GM23338 (cell line): ENCODE measurements at regions not wholly inside any gene's neighbourhood (a gene's known extent, or its start where the extent isn't known, plus 50 kb on each side); places are given as distances from the start of the nearest gene placed in this dataset.

Experiments
- ATAC-seq: fragments of 200-7000 bp; cut with Tn5 transposase; 3 replicates; pipeline ENCODE4 v1.9.1; 2020
- DNase-seq: peaks from one replicate; pipeline ENCODE4 v3.0.0-alpha.2; 2015; ENCODE audit warnings: low spot score
- H2AFZ ChIP-seq: fragments of 200-600 bp; sonication (generic); 2 replicates; pipeline ENCODE4 v1.8.0; 2016; ENCODE audit warnings: antibody characterized with exemption, mild to moderate bottlenecking, moderate library complexity
- H3F3A ChIP-seq: fragments of 200-600 bp; sonication (generic); replicated peaks from 2 replicates; pipeline ENCODE4 v1.8.0; 2017; ENCODE audit warnings: antibody characterized with exemption, mixed run types, low read depth
- H3K27ac ChIP-seq: fragments of 200-600 bp; sonication (generic); 2 replicates; pipeline ENCODE4 v1.6.1; 2016; ENCODE audit warnings: low read depth
- H3K27me3 ChIP-seq: fragments of 200-600 bp; sonication (generic); 2 replicates; pipeline ENCODE4 v1.8.0; 2016; ENCODE audit warnings: mild to moderate bottlenecking, mixed run types, moderate library complexity; ENCODE audit not compliant: insufficient read depth
- H3K36me3 ChIP-seq: fragments of 200-600 bp; sonication (generic); 2 replicates; pipeline ENCODE4 v1.8.0; 2016; ENCODE audit warnings: mild to moderate bottlenecking; ENCODE audit not compliant: insufficient read depth
- H3K4me1 ChIP-seq: fragments of 200-600 bp; sonication (generic); 2 replicates; pipeline ENCODE4 v1.8.0; 2016; ENCODE audit warnings: mild to moderate bottlenecking, moderate library complexity; ENCODE audit not compliant: insufficient read depth
- H3K4me2 ChIP-seq: fragments of 200-600 bp; sonication (generic); 2 replicates; pipeline ENCODE4 v1.7.1; 2017; ENCODE audit warnings: mixed run types
- H3K4me3 ChIP-seq: fragments of 200-600 bp; sonication (generic); 2 replicates; pipeline ENCODE4 v1.6.1; 2016; ENCODE audit warnings: mixed run types
- H3K79me2 ChIP-seq: fragments of 200-600 bp; sonication (generic); replicated peaks from 2 replicates; pipeline ENCODE4 v1.8.0; 2017; ENCODE audit warnings: mild to moderate bottlenecking; ENCODE audit not compliant: insufficient read depth
- H3K9me2 ChIP-seq: fragments of 200-600 bp; sonication (generic); 2 replicates; pipeline ENCODE4 v1.8.0; 2017; ENCODE audit not compliant: insufficient read depth
- H4K20me1 ChIP-seq: fragments of 200-600 bp; sonication (generic); replicated peaks from 2 replicates; pipeline ENCODE4 v1.8.0; 2017; ENCODE audit warnings: mild to moderate bottlenecking; ENCODE audit not compliant: insufficient read depth
- H3K27ac Mint-ChIP-seq: 2 replicates; pipeline ENCODE4 v1.8.0; 2020; ENCODE audit warnings: inconsistent platforms, mild to moderate bottlenecking, moderate library complexity, mixed read lengths
- H3K27me3 Mint-ChIP-seq: 3 replicates; pipeline ENCODE4 v1.8.0; 2022; ENCODE audit warnings: low read depth, mild to moderate bottlenecking, moderate library complexity, mixed read lengths, inconsistent platforms; ENCODE audit not compliant: insufficient read depth, poor library complexity
- H3K36me3 Mint-ChIP-seq: 3 replicates; pipeline ENCODE4 v1.8.0; 2021; ENCODE audit warnings: low read depth, mild to moderate bottlenecking, inconsistent platforms, moderate library complexity, mixed read lengths
- H3K4me1 Mint-ChIP-seq: 3 replicates; pipeline ENCODE4 v1.8.0; 2020; ENCODE audit warnings: mild to moderate bottlenecking, inconsistent platforms, mixed read lengths
- H3K4me3 Mint-ChIP-seq: 3 replicates; pipeline ENCODE4 v1.8.0; 2021; ENCODE audit warnings: moderate library complexity, mild to moderate bottlenecking, inconsistent platforms, mixed read lengths
- H3K9me3 Mint-ChIP-seq: 3 replicates; pipeline ENCODE4 v1.8.0; 2020; ENCODE audit warnings: moderate library complexity, mild to moderate bottlenecking, inconsistent platforms, mixed read lengths
- CREB1 ChIP-seq: fragments of 250-450 bp; sonication (Bioruptor Pico); IDR thresholded peaks from 2 replicates; pipeline ENCODE4 v1.5.0; 2020; ENCODE audit warnings: low read depth, mild to moderate bottlenecking, moderate library complexity
- CTCF ChIP-seq, 2 experiments: fragments of 200-600 bp in 1 of 2; sonication (generic) in 1 of 2; conservative IDR thresholded peaks; 2 replicates each; pipeline versions ENCODE4 v1.5.1 to v1.6.1; 2016 to 2017; ENCODE audit warnings: antibody characterized with exemption in 2 of 2, low read depth in 2 of 2, mild to moderate bottlenecking in 2 of 2, moderate library complexity in 1 of 2
- EZH2 ChIP-seq: fragments of 200-600 bp; sonication (generic); IDR thresholded peaks from one replicate; pipeline ENCODE4 v1.8.0; 2017; ENCODE audit warnings: antibody characterized with exemption, mild to moderate bottlenecking, low read depth; ENCODE audit not compliant: unreplicated experiment
- EZH2phosphoT487 ChIP-seq: fragments of 200-600 bp; sonication (generic); IDR thresholded peaks from one replicate; pipeline ENCODE4 v1.8.1; 2018; ENCODE audit warnings: antibody characterized with exemption; ENCODE audit not compliant: unreplicated experiment
- JUNB ChIP-seq: IDR thresholded peaks from one replicate; pipeline ENCODE4 v1.6.1; 2016; ENCODE audit warnings: antibody characterized with exemption; ENCODE audit not compliant: unreplicated experiment
- POLR2AphosphoS5 ChIP-seq: IDR thresholded peaks from 2 replicates; pipeline ENCODE4 v1.6.1; 2016; ENCODE audit warnings: antibody characterized with exemption, low read depth
- STAT1 ChIP-seq: IDR thresholded peaks from one replicate; pipeline ENCODE4 v1.6.1; 2016; ENCODE audit warnings: antibody characterized with exemption; ENCODE audit not compliant: unreplicated experiment
- ZNF114 ChIP-seq: fragments of 250-450 bp; sonication (Bioruptor Pico); IDR thresholded peaks from 2 replicates; pipeline ENCODE4 v1.5.0; 2020; ENCODE audit warnings: mild to moderate bottlenecking, moderate library complexity
- ZNF331 ChIP-seq: fragments of 250-450 bp; sonication (Bioruptor Pico); IDR thresholded peaks from 2 replicates; pipeline ENCODE4 v1.5.0; 2020; ENCODE audit warnings: low read depth, mild to moderate bottlenecking, moderate library complexity
- ZNF462 ChIP-seq: fragments of 250-450 bp; sonication (Bioruptor Pico); IDR thresholded peaks from 2 replicates; pipeline ENCODE4 v1.5.0; 2020; ENCODE audit warnings: mild to moderate bottlenecking, moderate library complexity
- TF ChIP-seq, protein P1 (sequence below): IDR thresholded peaks from one replicate; pipeline ENCODE4 v1.6.1; 2018; ENCODE audit warnings: antibody characterized with exemption; ENCODE audit not compliant: unreplicated experiment
- TF ChIP-seq, protein P2 (sequence below): IDR thresholded peaks from 2 replicates; pipeline ENCODE4 v1.6.1; 2016; ENCODE audit warnings: antibody characterized with exemption

DNA sequence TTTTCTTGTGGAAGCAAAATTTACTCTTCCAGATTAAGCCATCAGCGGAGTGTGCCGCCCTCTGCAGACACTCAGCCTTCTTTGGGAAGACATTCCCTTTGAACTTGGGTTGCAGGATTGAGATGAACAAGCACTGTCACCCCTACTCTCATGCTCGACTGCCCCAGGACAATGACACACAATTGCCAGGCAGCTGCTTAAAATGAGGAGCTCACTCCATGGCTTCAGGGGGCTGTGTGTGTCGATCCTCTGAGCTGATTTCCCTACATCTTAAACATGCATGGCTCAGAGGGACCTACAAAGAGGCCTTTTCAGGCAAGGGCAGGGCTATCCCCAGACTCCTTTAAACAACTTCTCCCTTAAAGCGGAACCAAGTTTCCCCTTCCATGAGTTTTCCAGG is 107.5 kb upstream of the MBNL2 start:
- H3K27ac ChIP-seq: no peak overlapping the region
- no peaks in the 10 kb centered on the region for H3K79me2 ChIP-seq
- H3K4me1 ChIP-seq: peaks cover 10% of the 10 kb centered on the region; the same call in 1 of the 2 replicates
- H3K27me3 ChIP-seq: no peaks in the 10 kb centered on the region
- H2AFZ ChIP-seq: no peak overlapping the region
- H3K9me3 Mint-ChIP-seq: 0 out of 3 replicates have a peak, but pooled peaks cover 3% of the 10 kb centered on the region
- ATAC-seq (no peak), DNase-seq (no peak)
- H3K4me2 ChIP-seq: no peak overlapping the region
- TF ChIP-seq, protein P1, sequence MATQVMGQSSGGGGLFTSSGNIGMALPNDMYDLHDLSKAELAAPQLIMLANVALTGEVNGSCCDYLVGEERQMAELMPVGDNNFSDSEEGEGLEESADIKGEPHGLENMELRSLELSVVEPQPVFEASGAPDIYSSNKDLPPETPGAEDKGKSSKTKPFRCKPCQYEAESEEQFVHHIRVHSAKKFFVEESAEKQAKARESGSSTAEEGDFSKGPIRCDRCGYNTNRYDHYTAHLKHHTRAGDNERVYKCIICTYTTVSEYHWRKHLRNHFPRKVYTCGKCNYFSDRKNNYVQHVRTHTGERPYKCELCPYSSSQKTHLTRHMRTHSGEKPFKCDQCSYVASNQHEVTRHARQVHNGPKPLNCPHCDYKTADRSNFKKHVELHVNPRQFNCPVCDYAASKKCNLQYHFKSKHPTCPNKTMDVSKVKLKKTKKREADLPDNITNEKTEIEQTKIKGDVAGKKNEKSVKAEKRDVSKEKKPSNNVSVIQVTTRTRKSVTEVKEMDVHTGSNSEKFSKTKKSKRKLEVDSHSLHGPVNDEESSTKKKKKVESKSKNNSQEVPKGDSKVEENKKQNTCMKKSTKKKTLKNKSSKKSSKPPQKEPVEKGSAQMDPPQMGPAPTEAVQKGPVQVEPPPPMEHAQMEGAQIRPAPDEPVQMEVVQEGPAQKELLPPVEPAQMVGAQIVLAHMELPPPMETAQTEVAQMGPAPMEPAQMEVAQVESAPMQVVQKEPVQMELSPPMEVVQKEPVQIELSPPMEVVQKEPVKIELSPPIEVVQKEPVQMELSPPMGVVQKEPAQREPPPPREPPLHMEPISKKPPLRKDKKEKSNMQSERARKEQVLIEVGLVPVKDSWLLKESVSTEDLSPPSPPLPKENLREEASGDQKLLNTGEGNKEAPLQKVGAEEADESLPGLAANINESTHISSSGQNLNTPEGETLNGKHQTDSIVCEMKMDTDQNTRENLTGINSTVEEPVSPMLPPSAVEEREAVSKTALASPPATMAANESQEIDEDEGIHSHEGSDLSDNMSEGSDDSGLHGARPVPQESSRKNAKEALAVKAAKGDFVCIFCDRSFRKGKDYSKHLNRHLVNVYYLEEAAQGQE: no peak
- no peak for TF ChIP-seq ZNF462 (CRISPR knock-in tag)
- no peak for TF ChIP-seq JUNB
- TF ChIP-seq POLR2AphosphoS5: no peak
- no peak for TF ChIP-seq CREB1 (CRISPR knock-in tag)
- TF ChIP-seq ZNF331 (CRISPR knock-in tag): no peak
- TF ChIP-seq EZH2phosphoT487: no peak
- no peak for TF ChIP-seq EZH2
- TF ChIP-seq CTCF (conservative IDR thresholded peaks at IDR 0.05; ENCODE audit: low read depth in 2 of 2): no peak
- TF ChIP-seq, protein P2, sequence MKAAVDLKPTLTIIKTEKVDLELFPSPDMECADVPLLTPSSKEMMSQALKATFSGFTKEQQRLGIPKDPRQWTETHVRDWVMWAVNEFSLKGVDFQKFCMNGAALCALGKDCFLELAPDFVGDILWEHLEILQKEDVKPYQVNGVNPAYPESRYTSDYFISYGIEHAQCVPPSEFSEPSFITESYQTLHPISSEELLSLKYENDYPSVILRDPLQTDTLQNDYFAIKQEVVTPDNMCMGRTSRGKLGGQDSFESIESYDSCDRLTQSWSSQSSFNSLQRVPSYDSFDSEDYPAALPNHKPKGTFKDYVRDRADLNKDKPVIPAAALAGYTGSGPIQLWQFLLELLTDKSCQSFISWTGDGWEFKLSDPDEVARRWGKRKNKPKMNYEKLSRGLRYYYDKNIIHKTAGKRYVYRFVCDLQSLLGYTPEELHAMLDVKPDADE: no peak
- no peak for TF ChIP-seq ZNF114 (CRISPR knock-in tag)
- no peak for TF ChIP-seq STAT1
- H3K36me3 Mint-ChIP-seq: no peaks in the 10 kb centered on the region
- H3K27me3 Mint-ChIP-seq: peaks cover 4% of the 10 kb centered on the region
- H3F3A ChIP-seq: no peaks in the 10 kb centered on the region
- peaks cover 12% of the 10 kb centered on the region for H3K9me2 ChIP-seq
- H3K4me1 Mint-ChIP-seq: peaks cover 27% of the 10 kb centered on the region
- no peak overlapping the region for H3K4me3 ChIP-seq
- no peak overlapping the region for H3K27ac Mint-ChIP-seq
- no peak overlapping the region for H3K4me3 Mint-ChIP-seq
- no peaks in the 10 kb centered on the region for H3K36me3 ChIP-seq
- no peaks in the 10 kb centered on the region for H4K20me1 ChIP-seq
